HCT116 (cell line): ENCODE measurements at regions not wholly inside any gene's neighbourhood (a gene's known extent, or its start where the extent isn't known, plus 50 kb on each side); places are given as distances from the start of the nearest gene placed in this dataset.
A peak's percentile ranks its signal among the peaks of the same experiment; 100 is the strongest.
"Not testable (repeated sequence)": the region's sequence is repeated elsewhere in the genome, so short reads cannot be mapped to it uniquely, and the experiment has no call there.

ENCODE experiments used
- ATAC-seq: fragments of 200-7000 bp; cut with Tn5 transposase; 2 replicates; pipeline ENCODE4 v1.9.1; 2020; ENCODE audit warnings: mild to moderate bottlenecking, moderate library complexity
- BruUV-seq: library from RNA; stranded (reverse); fragments of 400-500 nt; replicated peaks from 2 replicates; lab custom pipeline; 2021; lab: Mats Ljungman, UMichigan
- CTCF ChIA-PET: fragments of 300-600 bp; sonication (Branson Sonifier 250); formaldehyde crosslinking; loops from one replicate; lab custom pipeline; 2021; ENCODE audit warnings: antibody characterized with exemption; lab: Charles Lee
- POLR2A ChIA-PET: fragments of 300-600, 350-600 bp; sonication (Branson Sonifier 250); formaldehyde crosslinking; loops from one replicate; lab custom pipeline; 2021; ENCODE audit warnings: antibody characterized with exemption; lab: Charles Lee
- RAD21 ChIA-PET, 2 experiments: fragments of 300-600 bp; sonication (Branson Sonifier 250); formaldehyde crosslinking; loops; one replicate each; lab custom pipeline; 2023; ENCODE audit warnings: low total read pairs in 2 of 2; ENCODE audit not compliant: uncharacterized antibody in 2 of 2, unreplicated experiment in 2 of 2, low non-redundant PET in 1 of 2; lab: Charles Lee
- DNase-seq: peaks from one replicate; pipeline ENCODE4 v3.0.0-alpha.2; 2010; ENCODE audit warnings: low read depth, low spot score
- H2AFZ ChIP-seq: fragments of 200-600 bp; shearing (Covaris generic), sonication (generic); 2 replicates; pipeline ENCODE4 v1.6.1; 2017; ENCODE audit warnings: low read depth, mixed run types, mixed read lengths, antibody characterized with exemption, low read length; ENCODE audit not compliant: poor library complexity, severe bottlenecking
- H3K27ac ChIP-seq: 2 replicates; pipeline ENCODE4 v1.5.1; 2012; ENCODE audit warnings: low read depth, low read length
- H3K27me3 ChIP-seq: fragments of 200-600 bp; sonication (generic); 2 replicates; pipeline ENCODE4 v1.6.1; 2016; ENCODE audit warnings: mixed run types, low read length, mixed read lengths; ENCODE audit not compliant: insufficient read depth
- H3K36me3 ChIP-seq, 2 experiments: fragments of 200-500 bp in 1 of 2; fragments of 200-600 bp in 1 of 2; sonication (Bioruptor generic) in 1 of 2; sonication (generic) in 1 of 2; 2 replicates each; pipeline versions ENCODE4 v1.5.1 to v1.6.1; 2014 to 2016; ENCODE audit warnings: low read length in 2 of 2, inconsistent platforms in 1 of 2, mixed read lengths in 1 of 2, mixed run types in 1 of 2; ENCODE audit not compliant: insufficient read depth in 2 of 2, control insufficient read depth in 1 of 2
- H3K4me1 ChIP-seq, 2 experiments: fragments of 200-600 bp in 1 of 2; sonication (generic) in 1 of 2; 2 replicates each; pipeline versions ENCODE4 v1.5.1 to v1.6.1; 2012 to 2017; ENCODE audit warnings: low read length in 2 of 2, inconsistent platforms in 1 of 2, mild to moderate bottlenecking in 1 of 2, mixed read lengths in 1 of 2, mixed run types in 1 of 2, moderate library complexity in 1 of 2; ENCODE audit not compliant: insufficient read depth in 2 of 2, control insufficient read depth in 1 of 2
- H3K4me2 ChIP-seq: fragments of 200-600 bp; sonication (generic); 2 replicates; pipeline ENCODE4 v1.6.1; 2017; ENCODE audit warnings: mixed run types, low read length, mixed read lengths
- H3K4me3 ChIP-seq, 2 experiments: fragments of 200-600 bp in 1 of 2; sonication (generic) in 1 of 2; replicated peaks in 1 of 2; 2 replicates each; pipeline ENCODE4 v1.5.1; 2011 to 2016; ENCODE audit warnings: low read length in 2 of 2, control low read depth in 1 of 2, low read depth in 1 of 2, mild to moderate bottlenecking in 1 of 2, mixed read lengths in 1 of 2, mixed run types in 1 of 2
- H3K79me2 ChIP-seq: fragments of 200-600 bp; sonication (generic); 2 replicates; pipeline ENCODE4 v1.6.1; 2017; ENCODE audit warnings: mild to moderate bottlenecking, mixed run types, low read length, moderate library complexity, mixed read lengths; ENCODE audit not compliant: insufficient read depth
- H3K9ac ChIP-seq: fragments of 200-600 bp; sonication (generic); 2 replicates; pipeline ENCODE4 v1.6.1; 2016; ENCODE audit warnings: low read length, mixed read lengths
- H3K9me2 ChIP-seq: fragments of 200-600 bp; sonication (generic), shearing (Covaris generic); 2 replicates; pipeline ENCODE4 v1.6.1; 2017; ENCODE audit warnings: mixed run types, mild to moderate bottlenecking, moderate library complexity; ENCODE audit not compliant: insufficient read depth
- H3K9me3 ChIP-seq, 2 experiments: fragments of 200-500 bp in 1 of 2; fragments of 200-600 bp in 1 of 2; sonication (Bioruptor generic) in 1 of 2; sonication (generic) in 1 of 2; 2 replicates each; pipeline ENCODE4 v1.6.1; 2014 to 2017; ENCODE audit warnings: low read length in 2 of 2, mixed read lengths in 2 of 2, inconsistent platforms in 1 of 2, low read depth in 1 of 2, mild to moderate bottlenecking in 1 of 2, mixed run types in 1 of 2, moderate library complexity in 1 of 2; ENCODE audit not compliant: control insufficient read depth in 1 of 2, insufficient read depth in 1 of 2
- H4K20me1 ChIP-seq: fragments of 200-600 bp; sonication (generic), shearing (Covaris generic); 2 replicates; pipeline ENCODE4 v1.6.1; 2017; ENCODE audit warnings: mixed run types, mild to moderate bottlenecking, moderate library complexity; ENCODE audit not compliant: insufficient read depth
- intact Hi-C: fragments of 100-400 bp; cut with micrococcal nuclease; formaldehyde crosslinking; loops from 2 replicates; pipeline ENCODE4 v1.10.0; 2022

DNA sequence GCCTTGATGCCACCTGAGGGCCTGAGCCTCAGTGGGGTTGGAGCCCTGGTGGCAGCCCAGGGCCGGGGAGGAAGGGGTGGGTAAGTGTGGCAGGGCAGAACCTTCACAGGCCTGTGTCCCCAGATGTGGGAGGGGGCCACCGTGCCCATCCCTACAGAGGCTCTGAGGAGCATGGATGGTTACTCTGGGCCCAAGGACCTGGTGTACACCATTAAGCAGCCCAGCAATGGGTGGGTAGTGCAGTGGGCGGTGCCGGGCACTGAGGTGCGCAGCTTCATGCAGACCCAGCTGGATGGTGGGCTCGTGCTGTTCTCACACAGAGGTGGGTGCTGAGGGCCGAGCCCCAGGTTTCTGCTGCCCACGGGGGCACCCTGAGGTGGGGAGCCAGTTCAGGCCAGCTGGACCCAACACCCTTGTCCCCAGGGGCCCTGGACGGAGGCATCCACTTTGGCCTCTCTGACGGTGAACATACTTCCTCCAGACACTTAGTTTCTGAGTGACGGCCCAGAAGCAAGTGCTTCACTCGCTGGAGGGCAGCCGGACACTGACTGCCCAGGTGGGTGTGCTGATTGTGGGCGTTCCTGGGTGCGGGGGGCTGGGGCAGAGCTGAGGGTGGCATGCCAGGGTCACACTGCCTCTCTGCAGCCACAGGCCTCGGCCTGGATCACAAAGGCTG is 179.1 kb upstream of the AKAP13 start:
- H2AFZ ChIP-seq, H3K79me2 ChIP-seq, DNase-seq, H3K27ac ChIP-seq, BruUV-seq, intact Hi-C loops, H3K9ac ChIP-seq, H3K9me3 ChIP-seq, POLR2A ChIA-PET, H3K4me1 ChIP-seq, H3K9me2 ChIP-seq, ATAC-seq, H4K20me1 ChIP-seq, CTCF ChIA-PET, H3K4me2 ChIP-seq, H3K27me3 ChIP-seq, H3K36me3 ChIP-seq, RAD21 ChIA-PET, H3K4me3 ChIP-seq: not testable (repeated sequence)

GRCh38 chr15:85204481-85204880 is 175.9 kb upstream of the AKAP13 start:
- H3K36me3 ChIP-seq, RAD21 ChIA-PET, H3K4me3 ChIP-seq, H3K4me1 ChIP-seq, H3K9me3 ChIP-seq, BruUV-seq, intact Hi-C loops, H3K27ac ChIP-seq, H4K20me1 ChIP-seq, H3K79me2 ChIP-seq, H3K9ac ChIP-seq, ATAC-seq, DNase-seq, H3K4me2 ChIP-seq, POLR2A ChIA-PET, H2AFZ ChIP-seq, CTCF ChIA-PET, H3K9me2 ChIP-seq, H3K27me3 ChIP-seq: not testable (repeated sequence)

GRCh38 chr15:85233791-85234325 is 146.5 kb upstream of the AKAP13 start:
- CTCF ChIA-PET, H4K20me1 ChIP-seq, BruUV-seq: not testable (repeated sequence)

GRCh38 chr15:85234450-85235196 is 145.8 kb upstream of the AKAP13 start:
- CTCF ChIA-PET, H3K36me3 ChIP-seq, H3K9me3 ChIP-seq, ATAC-seq, H3K27ac ChIP-seq, H3K4me2 ChIP-seq, H4K20me1 ChIP-seq, POLR2A ChIA-PET, H3K79me2 ChIP-seq, intact Hi-C loops, H3K9ac ChIP-seq, BruUV-seq, H3K9me2 ChIP-seq, H3K4me3 ChIP-seq, RAD21 ChIA-PET, DNase-seq, H3K4me1 ChIP-seq, H2AFZ ChIP-seq, H3K27me3 ChIP-seq: not testable (repeated sequence)

More at GRCh38 chr15:85233791-85234325, 146.5 kb upstream of the AKAP13 start:
- DNase-seq, intact Hi-C loops, H3K9me3 ChIP-seq, H3K27ac ChIP-seq, ATAC-seq, H3K27me3 ChIP-seq, H3K36me3 ChIP-seq, H3K9me2 ChIP-seq, H3K79me2 ChIP-seq, RAD21 ChIA-PET, POLR2A ChIA-PET, H3K4me1 ChIP-seq, H2AFZ ChIP-seq: not testable (repeated sequence)
- Histone ChIP-seq H3K4me2 (peak overlapping the region; percentile 32; the same call in 1 of the 2 replicates), H3K9ac (0 out of 2 replicates have a peak overlapping the region, but pooled peaks have one; percentile 36), H3K4me3 (peak overlapping the region; percentile 26 to 42; a peak in 3 of 4 replicates)
